IPS-15b (cell line): ENCODE measurements at regions not wholly inside any gene's neighbourhood (a gene's known extent, or its start where the extent isn't known, plus 50 kb on each side); places are given as distances from the start of the nearest gene placed in this dataset.

Source experiments
- H3K27me3 ChIP-seq: one replicate; pipeline ENCODE4 v1.6.1; 2013; ENCODE audit warnings: low read length; ENCODE audit not compliant: control insufficient read depth, insufficient read depth
- H3K36me3 ChIP-seq: one replicate; pipeline ENCODE4 v1.6.1; 2013; ENCODE audit warnings: low read length; ENCODE audit not compliant: control insufficient read depth, insufficient read depth
- H3K4me1 ChIP-seq: one replicate; pipeline ENCODE4 v1.6.1; 2013; ENCODE audit warnings: mild to moderate bottlenecking, low read length; ENCODE audit not compliant: control insufficient read depth, insufficient read depth
- H3K4me3 ChIP-seq: one replicate; pipeline ENCODE4 v1.5.1; 2013; ENCODE audit warnings: low read depth, low read length
- H3K9ac ChIP-seq: one replicate; pipeline ENCODE4 v1.6.1; 2013; ENCODE audit warnings: low read depth, mild to moderate bottlenecking, low read length
- H3K9me3 ChIP-seq: one replicate; pipeline ENCODE4 v1.6.1; 2013; ENCODE audit warnings: mild to moderate bottlenecking, low read length; ENCODE audit not compliant: control insufficient read depth, insufficient read depth

DNA sequence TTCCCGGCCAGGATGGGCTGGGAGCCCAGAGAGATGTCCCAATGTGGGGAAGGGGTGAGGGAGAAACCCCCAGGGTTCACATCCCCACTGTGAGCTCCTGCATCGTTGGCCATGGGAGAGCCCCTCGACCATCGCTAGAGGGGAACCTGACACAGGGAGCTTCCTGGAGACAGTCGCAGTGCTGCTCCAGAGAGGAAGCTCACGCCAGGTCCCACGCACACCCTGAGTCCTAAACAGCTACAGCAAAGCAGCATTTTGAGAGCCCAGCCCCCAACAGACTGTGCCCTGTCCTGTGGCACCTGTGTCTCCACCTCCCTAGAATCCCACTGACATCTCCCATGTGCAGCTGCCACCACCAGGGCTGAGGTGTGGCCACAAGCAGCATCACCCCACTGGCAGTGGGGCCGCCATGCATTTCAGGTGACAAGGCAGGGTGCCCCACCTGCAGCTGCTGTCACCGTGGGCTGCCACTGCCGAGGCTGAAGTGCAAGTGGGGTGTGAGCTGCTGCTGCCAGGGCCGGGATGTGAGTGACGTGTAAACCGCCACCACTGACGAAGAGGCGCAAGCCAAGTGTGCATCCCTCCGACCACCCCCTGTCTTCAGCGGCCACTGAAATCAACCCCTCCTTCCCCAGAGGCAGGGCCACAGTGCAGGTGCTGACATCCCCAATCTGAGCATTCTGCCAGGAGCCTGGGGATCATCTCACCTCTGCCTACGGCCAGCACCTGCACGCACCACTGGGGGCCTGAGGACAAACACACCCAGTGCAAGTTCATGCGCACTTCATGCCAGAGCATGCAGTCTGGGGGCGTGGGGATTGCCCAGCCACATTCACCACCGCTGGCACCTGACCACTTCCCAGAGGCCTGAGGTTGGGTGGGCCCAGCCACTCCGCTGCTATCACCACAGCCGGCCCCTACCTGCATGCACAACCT is 467.7 kb upstream of the SALL3 start:
- Histone ChIP-seq H3K36me3 (no peaks in the 10 kb centered on the region), H3K4me3 (no peak overlapping the region), H3K9me3 (no peaks in the 10 kb centered on the region), H3K27me3 (no peaks in the 10 kb centered on the region), H3K4me1 (no peaks in the 10 kb centered on the region), H3K9ac (no peak overlapping the region)

DNA sequence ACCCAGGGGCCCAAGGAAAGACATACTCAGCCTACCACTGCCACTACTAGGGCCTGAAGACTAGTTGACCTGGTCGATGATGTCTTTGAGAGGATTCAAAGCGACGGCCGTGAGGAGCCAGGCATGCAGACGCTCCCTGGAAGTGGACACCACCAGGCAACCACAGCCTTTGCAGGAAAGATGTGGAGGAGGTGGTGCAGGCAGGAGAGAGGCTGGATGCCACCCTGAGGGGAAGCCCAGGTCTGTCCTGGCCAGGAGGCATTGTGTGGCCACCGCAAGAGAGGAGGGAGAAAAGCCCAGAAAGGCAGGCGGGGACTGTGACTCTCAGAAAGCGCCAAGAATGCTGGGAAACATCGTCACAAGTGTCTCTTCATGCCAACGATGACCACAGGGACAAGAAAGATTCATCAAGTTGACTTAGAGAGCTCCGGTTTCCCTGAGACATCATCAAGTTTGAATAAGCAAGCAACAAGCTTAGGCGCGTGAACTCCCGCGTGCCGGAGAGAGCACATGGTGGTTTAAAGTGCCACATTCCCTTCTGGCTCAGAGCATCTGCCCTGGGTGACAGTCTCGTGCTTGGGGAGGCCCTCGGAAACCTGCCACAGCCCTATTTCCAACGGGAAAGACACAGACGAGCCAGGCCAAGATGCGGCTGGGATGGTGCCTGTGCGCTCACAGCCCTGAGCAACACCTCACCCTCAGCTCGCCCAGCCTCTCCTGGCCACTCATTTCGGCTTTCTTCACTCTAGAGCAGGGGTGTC is 464.5 kb upstream of the SALL3 start:
- Histone ChIP-seq H3K9ac (no peak overlapping the region), H3K27me3 (no peaks in the 10 kb centered on the region), H3K4me3 (no peak overlapping the region), H3K9me3 (no peaks in the 10 kb centered on the region), H3K36me3 (no peaks in the 10 kb centered on the region), H3K4me1 (no peaks in the 10 kb centered on the region)

- Histone ChIP-seq H3K36me3 (no peaks in the 10 kb centered on the region), H3K9me3 (no peaks in the 10 kb centered on the region), H3K4me1 (no peaks in the 10 kb centered on the region), H3K9ac (no peak overlapping the region), H3K27me3 (no peaks in the 10 kb centered on the region), H3K4me3 (no peak overlapping the region)
Observed at GRCh38 chr18:78517328-78517727, 462.3 kb upstream of the SALL3 start.

DNA sequence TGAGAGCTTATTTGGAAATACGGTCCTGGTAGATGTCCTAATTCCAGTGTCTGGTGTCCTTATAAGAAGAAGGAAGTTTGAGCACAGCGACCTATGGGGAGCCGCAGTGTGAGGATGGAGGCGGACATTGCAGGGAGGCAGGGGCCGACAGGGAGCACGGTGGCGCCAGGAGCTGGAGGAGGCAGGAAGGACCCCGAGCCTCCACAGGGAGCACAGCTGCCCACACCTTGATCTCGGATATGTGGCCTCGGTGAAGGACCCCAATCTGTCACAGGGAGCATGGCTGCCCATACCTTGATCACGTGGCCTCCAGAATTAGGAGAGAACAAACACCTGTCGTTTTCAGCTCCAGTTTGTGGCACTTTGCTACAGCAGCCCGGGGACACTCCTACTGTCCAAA is 461.6 kb upstream of the SALL3 start:
- Histone ChIP-seq H3K9me3 (no peaks in the 10 kb centered on the region), H3K4me1 (no peaks in the 10 kb centered on the region), H3K36me3 (no peaks in the 10 kb centered on the region), H3K27me3 (no peaks in the 10 kb centered on the region), H3K9ac (no peak overlapping the region), H3K4me3 (no peak overlapping the region)

DNA sequence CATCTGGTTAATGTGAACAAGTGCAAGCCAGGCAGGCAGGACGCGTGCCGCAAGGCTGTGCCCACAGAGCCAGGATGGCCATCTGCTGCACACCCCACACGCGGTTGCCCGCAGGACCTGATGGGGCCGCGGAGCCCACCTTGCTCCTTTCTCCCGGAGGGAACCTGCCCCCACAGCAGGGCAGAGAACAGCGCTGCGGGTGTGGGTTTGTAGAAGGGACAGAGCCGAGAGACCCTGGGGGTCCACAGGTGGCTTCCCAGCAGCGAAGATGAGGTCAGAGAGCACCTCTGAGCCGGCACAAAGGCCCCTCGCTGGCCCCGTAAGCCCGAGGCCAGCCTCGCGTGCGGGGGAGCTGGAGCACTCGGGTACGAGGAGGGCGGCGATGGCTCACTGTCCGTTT is 460.8 kb upstream of the SALL3 start:
- no peak overlapping the region for H3K4me3 ChIP-seq
- H3K4me1 ChIP-seq = no peaks in the 10 kb centered on the region
- H3K27me3 ChIP-seq = no peaks in the 10 kb centered on the region
- no peak overlapping the region for H3K9ac ChIP-seq
- H3K36me3 ChIP-seq = no peaks in the 10 kb centered on the region
- no peaks in the 10 kb centered on the region for H3K9me3 ChIP-seq

DNA sequence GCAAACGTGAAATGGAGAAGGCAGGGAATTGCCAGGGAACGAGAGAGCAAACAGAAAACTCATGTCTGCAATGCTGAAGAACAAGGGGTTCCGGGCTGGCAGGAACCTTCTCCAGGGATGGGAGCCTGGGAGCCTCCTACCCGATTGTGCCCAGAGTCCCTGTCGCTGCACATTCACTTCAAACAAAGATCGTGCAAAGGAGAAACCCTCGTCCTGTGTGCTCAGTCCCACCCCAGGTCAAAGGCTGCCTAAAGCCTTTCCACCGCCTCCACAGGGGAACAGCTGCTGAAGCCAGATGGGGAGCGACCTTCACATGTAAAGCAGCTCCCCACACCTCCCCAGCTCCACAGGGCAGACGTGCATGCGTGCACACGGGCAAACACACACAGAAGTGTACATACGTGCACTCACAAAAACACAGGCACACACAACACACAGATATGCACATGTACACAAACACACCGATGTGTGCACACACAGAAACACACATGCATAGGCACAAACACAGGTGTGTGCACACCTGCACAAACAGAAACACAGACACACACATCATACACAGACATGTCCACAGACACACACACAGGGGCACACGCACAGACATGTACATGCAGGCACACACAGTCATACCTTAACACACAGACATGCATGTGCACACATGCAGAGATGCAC is 460.1 kb upstream of the SALL3 start:
- no peaks in the 10 kb centered on the region for H3K36me3 ChIP-seq
- H3K9ac ChIP-seq = no peak overlapping the region
- no peaks in the 10 kb centered on the region for H3K9me3 ChIP-seq
- H3K4me3 ChIP-seq = no peak overlapping the region
- no peaks in the 10 kb centered on the region for H3K27me3 ChIP-seq
- no peaks in the 10 kb centered on the region for H3K4me1 ChIP-seq

GRCh38 chr18:78521136-78521535 is 458.5 kb upstream of the SALL3 start:
- H3K9me3 ChIP-seq = no peaks in the 10 kb centered on the region
- H3K9ac ChIP-seq = no peak overlapping the region
- H3K27me3 ChIP-seq = no peaks in the 10 kb centered on the region
- H3K4me1 ChIP-seq = no peaks in the 10 kb centered on the region
- no peak overlapping the region for H3K4me3 ChIP-seq
- no peaks in the 10 kb centered on the region for H3K36me3 ChIP-seq

- Histone ChIP-seq H3K4me3 (no peak overlapping the region), H3K27me3 (no peaks in the 10 kb centered on the region), H3K9me3 (no peaks in the 10 kb centered on the region), H3K9ac (no peak overlapping the region), H3K36me3 (no peaks in the 10 kb centered on the region), H3K4me1 (no peaks in the 10 kb centered on the region)
Observed at GRCh38 chr18:78521744-78522143, 457.9 kb upstream of the SALL3 start.

DNA sequence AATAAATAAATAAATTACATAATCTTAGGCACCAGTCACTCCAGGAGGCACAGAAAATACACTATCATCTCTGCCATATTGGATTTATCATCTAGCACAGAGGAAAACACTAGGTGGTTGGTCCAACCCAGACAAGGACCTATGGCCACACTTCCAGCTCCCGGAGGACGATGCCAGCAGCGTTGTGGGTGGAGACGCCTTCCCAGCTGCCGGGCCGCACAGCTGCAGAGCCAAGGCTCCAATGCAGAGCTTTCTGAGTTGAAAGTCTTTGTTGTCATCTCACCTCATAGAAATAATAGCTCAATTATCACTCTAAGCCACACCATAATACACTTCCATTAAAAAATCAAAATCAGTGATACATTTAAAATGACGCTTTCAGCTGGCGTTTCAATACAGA is 457.1 kb upstream of the SALL3 start:
- no peaks in the 10 kb centered on the region for H3K27me3 ChIP-seq
- no peaks in the 10 kb centered on the region for H3K4me1 ChIP-seq
- H3K9me3 ChIP-seq = no peaks in the 10 kb centered on the region
- no peaks in the 10 kb centered on the region for H3K36me3 ChIP-seq
- no peak overlapping the region for H3K9ac ChIP-seq
- H3K4me3 ChIP-seq = no peak overlapping the region

GRCh38 chr18:78523850-78524249 is 455.8 kb upstream of the SALL3 start:
- H3K27me3 ChIP-seq = no peaks in the 10 kb centered on the region

GRCh38 chr18:78525366-78526111 is 454.1 kb upstream of the SALL3 start:
- Histone ChIP-seq H3K4me1 (no peaks in the 10 kb centered on the region), H3K27me3 (no peaks in the 10 kb centered on the region), H3K9ac (no peak overlapping the region), H3K9me3 (no peaks in the 10 kb centered on the region), H3K36me3 (no peaks in the 10 kb centered on the region), H3K4me3 (no peak overlapping the region)

More at GRCh38 chr18:78523850-78524249, 455.8 kb upstream of the SALL3 start:
- Histone ChIP-seq H3K9ac (no peak overlapping the region), H3K9me3 (no peaks in the 10 kb centered on the region), H3K4me1 (no peaks in the 10 kb centered on the region), H3K4me3 (no peak overlapping the region), H3K36me3 (no peaks in the 10 kb centered on the region)
